Liver (tissue), 1 donor: ENCODE measurements at regions not wholly inside any gene's neighbourhood (a gene's known extent, or its start where the extent isn't known, plus 50 kb on each side); places are given as distances from the start of the nearest gene placed in this dataset. TPM values are rescaled to one million over a fixed set of nuclear protein-coding genes. Genes with fewer than 3 reads are reported as not detected.

Experiments
- small RNA-seq: library from RNA; depleted of rRNA; stranded (forward); fragments of <200 nt; gene quantifications from one replicate; pipeline ENCODE3, GENCODE V24; 2014

Small RNAs in the stretch of these regions (small RNA-seq; reads per million reads assigned to genes)
- gene AC098590.2 (not detected), gene RN7SL193P (not detected)
